SK-N-SH (cell line): ENCODE measurements at regions not wholly inside any gene's neighbourhood (a gene's known extent, or its start where the extent isn't known, plus 50 kb on each side); places are given as distances from the start of the nearest gene placed in this dataset.

ENCODE experiments used
- CTCF ChIA-PET: fragments of 300-600, 350-600 bp; formaldehyde crosslinking; extraction: SDS; loops from one replicate; lab custom pipeline; 2021; lab: Yijun Ruan, JAX
- POLR2A ChIA-PET: fragments of 350-600 bp; sonication (Branson Sonifier 250); formaldehyde crosslinking; extraction: SDS; loops from one replicate; lab custom pipeline; 2020; ENCODE audit warnings: antibody characterized with exemption, inconsistent platforms; lab: Yijun Ruan, JAX
- DNase-seq: peaks from one replicate; pipeline ENCODE4 v3.0.0; 2012
- H2AFZ ChIP-seq: fragments of 200-600 bp; sonication (generic); 2 replicates; pipeline ENCODE4 v1.8.1; 2016; ENCODE audit warnings: antibody characterized with exemption, mild to moderate bottlenecking, low read depth
- H3F3A ChIP-seq: fragments of 200-600 bp; sonication (generic); replicated peaks from 2 replicates; pipeline ENCODE3; 2016; ENCODE audit warnings: antibody characterized with exemption, mild to moderate bottlenecking; ENCODE audit not compliant: insufficient read depth
- H3K27ac ChIP-seq, 2 experiments: fragments of 200-500 bp in 1 of 2; fragments of 200-600 bp in 1 of 2; sonication (Bioruptor generic) in 1 of 2; sonication (generic), shearing (Covaris generic) in 1 of 2; 2 replicates each; pipeline versions ENCODE4 v1.5.1 to v1.6.1; 2014 to 2016; ENCODE audit warnings: low read depth in 2 of 2, inconsistent platforms in 1 of 2, low read length in 1 of 2, mild to moderate bottlenecking in 1 of 2, mixed read lengths in 1 of 2
- H3K27me3 ChIP-seq: fragments of 200-600 bp; sonication (generic), shearing (Covaris generic); 2 replicates; pipeline ENCODE4 v1.6.1; 2016; ENCODE audit warnings: mixed run types; ENCODE audit not compliant: insufficient read depth
- H3K36me3 ChIP-seq, 2 experiments: fragments of 200-500 bp in 1 of 2; fragments of 200-600 bp in 1 of 2; sonication (Bioruptor generic) in 1 of 2; sonication (generic) in 1 of 2; replicated peaks in 1 of 2; 2 replicates each; pipeline versions ENCODE3 to v1.5.1; 2014 to 2016; ENCODE audit warnings: low read length in 1 of 2, mild to moderate bottlenecking in 1 of 2; ENCODE audit not compliant: insufficient read depth in 2 of 2, control insufficient read depth in 1 of 2
- H3K4me1 ChIP-seq, 2 experiments: fragments of 200-500 bp in 1 of 2; fragments of 200-600 bp in 1 of 2; sonication (Bioruptor generic) in 1 of 2; sonication (generic), shearing (Covaris generic) in 1 of 2; 2 replicates each; pipeline versions ENCODE4 v1.5.1 to v1.6.1; 2014 to 2016; ENCODE audit warnings: low read depth in 1 of 2, low read length in 1 of 2, mixed run types in 1 of 2; ENCODE audit not compliant: insufficient read depth in 2 of 2, control insufficient read depth in 1 of 2
- H3K4me2 ChIP-seq: fragments of 200-600 bp; sonication (generic), shearing (Covaris generic); 2 replicates; pipeline ENCODE4 v1.6.1; 2017; ENCODE audit warnings: mixed run types
- H3K4me3 ChIP-seq, 2 experiments: fragments of 200-500 bp in 1 of 2; fragments of 200-600 bp in 1 of 2; sonication (Bioruptor generic) in 1 of 2; sonication (generic), shearing (Covaris generic) in 1 of 2; 2 replicates each; pipeline versions ENCODE4 v1.5.1 to v1.8.1; 2014 to 2016; ENCODE audit warnings: low read depth in 2 of 2, inconsistent platforms in 1 of 2, low read length in 1 of 2, mild to moderate bottlenecking in 1 of 2, mixed read lengths in 1 of 2, moderate library complexity in 1 of 2
- H3K79me2 ChIP-seq: fragments of 200-600 bp; sonication (generic); 2 replicates; pipeline ENCODE4 v1.8.1; 2017; ENCODE audit warnings: mild to moderate bottlenecking; ENCODE audit not compliant: insufficient read depth
- H3K9ac ChIP-seq: fragments of 200-600 bp; sonication (generic); 2 replicates; pipeline ENCODE4 v1.6.1; 2017; ENCODE audit warnings: mixed run types
- H3K9me2 ChIP-seq: fragments of 200-600 bp; sonication (generic); 2 replicates; pipeline ENCODE4 v1.6.1; 2017; ENCODE audit warnings: mixed run types
- H3K9me3 ChIP-seq: fragments of 200-600 bp; sonication (generic); 2 replicates; pipeline ENCODE4 v1.6.1; 2017; ENCODE audit warnings: mixed run types, mild to moderate bottlenecking, moderate library complexity
- H4K20me1 ChIP-seq: fragments of 200-600 bp; sonication (generic); 2 replicates; pipeline ENCODE4 v1.6.1; 2017; ENCODE audit warnings: mild to moderate bottlenecking, mixed run types; ENCODE audit not compliant: insufficient read depth
- CHD2 ChIP-seq: fragments of 150-350 bp; IDR thresholded peaks from 2 replicates; pipeline ENCODE4 v1.6.1; 2018; ENCODE audit warnings: low read length; ENCODE audit not compliant: partially characterized antibody
- ELF1 ChIP-seq: IDR thresholded peaks from 2 replicates; pipeline ENCODE4 v1.4.0; 2012
- EP300 ChIP-seq, 2 experiments: IDR thresholded peaks; 2 replicates each; pipeline versions ENCODE4 v1.4.0 to v1.6.1; 2012; ENCODE audit warnings: borderline replicate concordance in 1 of 2, low read depth in 1 of 2, low read length in 1 of 2
- EZH2phosphoT487 ChIP-seq: fragments of 200-600 bp; sonication (generic); IDR thresholded peaks from 2 replicates; pipeline ENCODE4 v1.6.1; 2017; ENCODE audit warnings: low read depth, mixed run types, mild to moderate bottlenecking, antibody characterized with exemption, moderate library complexity, borderline replicate concordance
- FOXM1 ChIP-seq: IDR thresholded peaks from 2 replicates; pipeline ENCODE4 v1.4.0; 2012; ENCODE audit warnings: low read depth, mild to moderate bottlenecking
- GABPA ChIP-seq: IDR thresholded peaks from 2 replicates; pipeline ENCODE4 v1.4.0; 2012; ENCODE audit warnings: low read depth, mild to moderate bottlenecking
- GATA2 ChIP-seq: sonication (generic); formaldehyde crosslinking; IDR thresholded peaks from 2 replicates; pipeline ENCODE4 v1.5.0; 2020; ENCODE audit warnings: mild to moderate bottlenecking, missing genetic modification reagents
- IRF3 ChIP-seq: fragments of 150-350 bp; IDR thresholded peaks from 2 replicates; pipeline ENCODE4 v1.6.1; 2016; ENCODE audit warnings: mild to moderate bottlenecking, low read depth, low read length
- MXI1 ChIP-seq: IDR thresholded peaks from 2 replicates; pipeline ENCODE4 v1.6.1; 2012; ENCODE audit warnings: mild to moderate bottlenecking, low read depth, low read length, improper control_type of control experiment
- NRF1 ChIP-seq: IDR thresholded peaks from 2 replicates; pipeline ENCODE4 v1.6.1; 2012; ENCODE audit warnings: low read depth, mild to moderate bottlenecking, low read length
- RAD21 ChIP-seq: IDR thresholded peaks from 2 replicates; pipeline ENCODE4 v1.6.1; 2012; ENCODE audit warnings: mild to moderate bottlenecking, low read length
- RXRA ChIP-seq: IDR thresholded peaks from 2 replicates; pipeline ENCODE4 v1.4.0; 2012; ENCODE audit warnings: low read depth, mild to moderate bottlenecking, borderline replicate concordance
- SIN3A ChIP-seq: IDR thresholded peaks from 2 replicates; pipeline ENCODE4 v1.6.1; 2012; ENCODE audit warnings: low read depth, mild to moderate bottlenecking, low read length, moderate library complexity, borderline replicate concordance
- SMC3 ChIP-seq: IDR thresholded peaks from 2 replicates; pipeline ENCODE4 v1.6.1; 2012; ENCODE audit warnings: low read depth, low read length, improper control_type of control experiment
- TCF12 ChIP-seq: IDR thresholded peaks from 2 replicates; pipeline ENCODE4 v1.4.0; 2012
- USF1 ChIP-seq: IDR thresholded peaks from 2 replicates; pipeline ENCODE4 v1.4.0; 2012; ENCODE audit warnings: low read depth, borderline replicate concordance
- USF2 ChIP-seq: fragments of 150-350 bp; IDR thresholded peaks from 2 replicates; pipeline ENCODE4 v1.6.1; 2017; ENCODE audit warnings: antibody characterized with exemption, low read length, low read depth, borderline replicate concordance
- YY1 ChIP-seq: IDR thresholded peaks from 2 replicates; pipeline ENCODE4 v1.4.0; 2012; ENCODE audit warnings: low read depth, mild to moderate bottlenecking
- WGBS: methylation state at CpG from one replicate; pipeline ENCODE4 v1.1.6; 2017; ENCODE audit warnings: low lambda C conversion rate; 5-methylcytosine and 5-hydroxymethylcytosine counted together

DNA sequence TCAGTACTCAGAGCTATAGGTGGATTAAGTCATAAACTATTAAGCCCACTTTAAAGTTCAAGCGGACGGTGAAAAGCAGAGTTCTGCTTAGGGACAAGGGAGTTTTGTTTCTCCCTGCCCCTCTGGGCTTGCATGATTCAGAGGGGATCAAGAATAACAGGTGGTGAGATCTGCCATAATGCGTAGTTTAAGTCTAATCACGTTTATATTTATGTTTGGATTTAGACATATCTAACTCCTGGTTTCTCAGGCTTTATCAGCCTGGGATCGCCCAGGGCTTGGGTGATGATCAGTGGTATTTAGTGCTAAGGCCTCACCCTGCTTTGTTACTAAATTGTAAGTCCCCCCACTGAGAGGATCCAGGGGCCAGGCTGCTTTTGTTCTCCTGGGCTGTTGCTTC is 335.4 kb upstream of the NRP1 start:
- no peak for DNase-seq
- H2AFZ ChIP-seq, result no peak overlapping the region
- no peaks in the 10 kb centered on the region for H3K27me3 ChIP-seq
- no peak overlapping the region for H3K4me2 ChIP-seq
- CTCF ChIA-PET, result interaction anchor here (1.4 kb wide), 1 partner anchor 13 kb away, joined by 3 read pairs; no protein-coding TSS in a partner anchor
- no peak overlapping the region for H3K4me3 ChIP-seq
- WGBS, result 82% methylated on average over 5 of the region's 5 CpGs
- H3K36me3 ChIP-seq, result no peaks in the 10 kb centered on the region
- no peak overlapping the region for H3K9ac ChIP-seq
- no peaks in the 10 kb centered on the region for H3K9me3 ChIP-seq
- H4K20me1 ChIP-seq, result no peaks in the 10 kb centered on the region
- H3K79me2 ChIP-seq, result no peaks in the 10 kb centered on the region
- POLR2A ChIA-PET, result no interaction called here
- no peaks in the 10 kb centered on the region for H3K9me2 ChIP-seq
- TF ChIP-seq USF2 (no peak), RAD21 (no peak), YY1 (no peak), EP300 (IDR thresholded peaks at IDR 0.05; ENCODE audit: borderline replicate concordance in 1 of 2, low read depth in 1 of 2, low read length in 1 of 2) (no peak), NRF1 (no peak), GABPA (no peak), ELF1 (no peak), CHD2 (no peak), SIN3A (no peak)
- TF ChIP-seq, all 33 proteins: peak for 0
- Histone ChIP-seq H3K4me1 (no peaks in the 10 kb centered on the region), H3K27ac (no peak overlapping the region), H3F3A (no peaks in the 10 kb centered on the region)

- ChIA-PET CTCF (no interaction called here), POLR2A (no interaction called here)
- 78% methylated on average over 5 of the region's 5 CpGs for WGBS
- no peak for DNase-seq
- no peaks in the 10 kb centered on the region for H3K36me3 ChIP-seq
- no peaks in the 10 kb centered on the region for H3K27me3 ChIP-seq
- no peaks in the 10 kb centered on the region for H3K9me3 ChIP-seq
- no peaks in the 10 kb centered on the region for H4K20me1 ChIP-seq
- no peak overlapping the region for H3K4me2 ChIP-seq
- H3K79me2 ChIP-seq, result no peaks in the 10 kb centered on the region
- H3K4me1 ChIP-seq, result peaks cover 1 to 2% of the 10 kb centered on the region in 2 experiments; a peak in 1 of 4 replicates
- no peak overlapping the region for H2AFZ ChIP-seq
- H3K27ac ChIP-seq, result no peak overlapping the region
- H3K4me3 ChIP-seq, result no peak overlapping the region
- no peaks in the 10 kb centered on the region for H3K9me2 ChIP-seq
- H3K9ac ChIP-seq, result no peak overlapping the region
- no peaks in the 10 kb centered on the region for H3F3A ChIP-seq
- TF ChIP-seq YY1 (no peak), GATA2 (CRISPR knock-in tag) (no peak), USF2 (no peak), MXI1 (no peak), RXRA (no peak), FOXM1 (no peak), RAD21 (no peak), TCF12 (no peak), USF1 (no peak), NRF1 (no peak), ELF1 (no peak), EZH2phosphoT487 (no peak), IRF3 (no peak), SMC3 (no peak)
Measured at GRCh38 chr10:33666686-33667480, 332.4 kb upstream of the NRP1 start.
